NCI-H69 (cell line): ENCODE measurements at regions not wholly inside any gene's neighbourhood (a gene's known extent, or its start where the extent isn't known, plus 50 kb on each side); places are given as distances from the start of the nearest gene placed in this dataset.
"Not testable (repeated sequence)": the region's sequence is repeated elsewhere in the genome, so short reads cannot be mapped to it uniquely, and the experiment has no call there.

Source experiments
- DNase-seq: peaks from one replicate; lab custom pipeline; 2025; lab: John Stamatoyannopoulos, UW

DNA sequence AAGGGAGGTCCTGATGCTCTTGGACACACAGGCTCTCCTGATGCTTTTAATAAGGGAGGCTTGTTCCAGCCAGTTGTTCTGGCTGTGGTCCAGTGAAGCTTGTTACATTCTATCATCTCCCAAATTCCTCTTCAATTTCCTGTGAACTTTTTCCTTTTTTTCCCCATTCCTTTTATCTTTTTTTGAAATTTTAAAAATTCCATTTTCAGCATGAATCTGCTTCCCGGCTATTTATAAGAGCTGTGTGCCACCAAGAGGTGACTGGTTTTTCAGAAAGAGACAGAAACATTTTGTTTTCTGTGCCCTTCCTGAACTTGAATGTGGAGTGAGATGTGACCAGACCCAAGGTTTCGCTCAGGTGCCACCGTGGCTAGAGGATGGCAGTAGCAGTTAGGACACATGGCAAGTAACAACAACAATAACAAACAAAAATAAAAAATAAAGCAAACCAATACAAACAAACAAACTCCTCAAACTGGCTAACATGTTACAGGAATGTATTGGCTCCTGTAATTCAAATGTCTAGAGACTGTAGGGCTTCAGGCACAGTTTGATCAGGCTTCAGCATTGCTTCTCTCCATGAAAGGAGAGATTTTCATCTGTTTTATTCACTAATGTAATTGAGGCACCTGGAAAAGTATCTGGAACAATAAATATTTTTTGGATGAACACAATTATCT is 121.1 kb downstream of the BOD1 start:
- no peak for DNase-seq

DNA sequence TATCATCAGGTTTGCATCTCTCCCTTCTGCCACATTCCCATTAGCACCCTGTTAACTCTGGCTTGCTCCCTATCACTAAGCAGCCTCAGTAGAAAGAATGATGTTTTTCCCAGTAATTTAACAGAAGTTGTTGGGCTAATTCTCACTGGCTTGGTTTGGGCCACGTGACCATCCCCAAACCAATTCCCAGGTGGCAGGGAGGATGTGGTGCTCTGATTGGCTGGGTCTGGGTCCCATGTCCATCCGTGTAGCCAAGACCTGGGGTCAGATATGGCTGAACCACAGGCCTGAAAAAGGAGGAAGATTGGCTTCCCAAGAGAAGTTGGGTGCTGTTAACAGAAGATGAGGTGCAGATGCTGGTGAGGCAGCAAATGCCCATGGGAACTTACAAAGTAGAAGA is 122.0 kb downstream of the BOD1 start:
- no peak for DNase-seq

DNA sequence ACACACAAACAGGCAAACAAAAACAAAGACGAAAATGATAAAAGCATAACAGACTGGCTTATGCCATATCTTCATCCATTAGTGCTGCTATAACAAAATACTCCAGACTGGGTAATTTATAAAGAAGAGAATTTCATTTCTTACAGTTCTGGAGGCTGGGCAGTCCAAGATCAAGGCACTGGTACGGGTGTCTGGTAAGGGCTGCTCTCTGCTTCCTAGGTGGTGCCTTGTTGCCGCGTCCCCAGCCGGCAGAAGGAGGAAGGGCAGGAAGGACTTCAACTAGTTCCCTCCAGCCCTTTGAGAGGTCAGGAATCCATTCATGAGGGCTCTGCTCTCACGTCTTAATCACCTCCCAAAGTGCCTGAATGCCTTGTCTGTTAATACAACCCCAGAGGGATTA is 122.6 kb downstream of the BOD1 start:
- DNase-seq = no peak

DNA sequence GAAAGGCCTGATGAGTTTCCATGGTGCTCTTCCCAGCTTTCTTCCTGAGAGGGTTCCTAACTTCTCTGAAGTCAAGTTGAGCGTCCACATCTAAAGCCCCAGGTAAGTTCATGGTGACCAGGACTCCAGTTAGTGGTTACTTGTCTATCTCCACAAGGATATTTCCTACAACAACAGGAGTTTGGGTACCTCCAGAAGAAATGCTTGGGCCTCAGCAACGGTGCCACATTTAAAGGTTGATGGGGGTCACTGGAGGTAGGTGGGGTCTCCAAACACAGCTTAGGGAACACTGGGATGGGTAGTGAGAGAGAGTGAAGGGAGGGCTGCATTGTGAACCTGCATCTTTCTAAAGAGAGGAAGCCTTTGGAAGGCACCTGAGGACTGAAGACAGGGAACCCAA is 123.4 kb downstream of the BOD1 start:
- no peak for DNase-seq

DNA sequence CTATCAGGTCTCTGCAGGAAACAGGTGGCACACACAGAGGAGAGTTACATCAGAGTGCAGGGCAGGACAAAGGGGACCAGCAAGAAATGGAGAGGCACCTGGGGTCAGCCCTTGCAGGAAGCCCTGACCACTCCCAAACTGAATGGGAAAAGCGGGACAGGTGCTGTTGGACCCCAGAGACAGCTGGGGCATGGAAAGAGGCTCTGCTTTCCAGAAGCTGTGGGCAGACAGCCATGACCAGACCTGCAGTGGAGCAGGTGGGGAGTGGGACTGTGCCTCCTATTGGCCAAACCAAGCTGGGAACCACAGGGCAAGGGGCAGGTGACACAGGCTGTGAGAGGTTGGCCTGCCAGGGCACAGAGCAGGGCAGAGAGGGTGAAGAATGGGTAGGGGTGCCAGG is 125.8 kb downstream of the BOD1 start:
- DNase-seq = no peak

DNA sequence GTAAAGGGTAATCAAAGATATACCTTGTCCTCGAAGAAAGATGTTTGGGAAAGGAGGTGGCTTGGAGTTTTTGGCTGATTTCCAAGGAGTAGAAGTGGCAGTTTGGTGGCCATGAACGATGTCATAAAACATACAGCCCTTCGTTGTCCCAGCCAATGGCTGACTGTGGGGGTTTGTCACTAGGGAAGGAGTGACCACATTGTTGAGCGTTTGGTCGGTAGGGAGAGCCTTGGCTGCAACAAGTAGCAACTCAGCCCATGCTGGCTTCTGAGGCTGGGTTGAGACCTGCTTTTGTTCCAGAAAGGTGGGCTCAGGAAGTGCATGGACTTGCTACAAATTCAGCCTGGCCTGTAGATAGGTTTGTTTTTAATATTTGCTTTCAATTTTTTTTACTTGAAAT is 128.3 kb downstream of the BOD1 start:
- no peak for DNase-seq

DNA sequence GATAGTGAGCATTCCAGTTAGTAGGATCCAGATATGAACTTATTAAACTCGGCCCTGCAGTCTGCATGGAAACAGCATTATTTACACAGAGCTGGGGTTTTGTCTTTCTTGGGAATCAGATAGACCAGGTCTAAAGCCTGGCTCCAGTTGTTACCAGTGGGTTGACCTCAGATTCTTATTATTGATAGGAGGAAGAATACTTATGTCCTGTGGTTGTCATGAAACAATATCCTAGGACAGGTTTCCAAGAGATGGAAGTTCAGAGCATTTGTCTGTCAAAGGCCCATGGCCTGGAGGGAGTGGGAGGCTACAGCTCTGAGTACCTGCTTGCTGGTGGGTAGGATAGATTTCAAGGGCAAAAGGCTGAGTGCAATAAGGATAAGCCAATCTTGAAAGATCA is 129.2 kb downstream of the BOD1 start:
- DNase-seq = no peak

DNA sequence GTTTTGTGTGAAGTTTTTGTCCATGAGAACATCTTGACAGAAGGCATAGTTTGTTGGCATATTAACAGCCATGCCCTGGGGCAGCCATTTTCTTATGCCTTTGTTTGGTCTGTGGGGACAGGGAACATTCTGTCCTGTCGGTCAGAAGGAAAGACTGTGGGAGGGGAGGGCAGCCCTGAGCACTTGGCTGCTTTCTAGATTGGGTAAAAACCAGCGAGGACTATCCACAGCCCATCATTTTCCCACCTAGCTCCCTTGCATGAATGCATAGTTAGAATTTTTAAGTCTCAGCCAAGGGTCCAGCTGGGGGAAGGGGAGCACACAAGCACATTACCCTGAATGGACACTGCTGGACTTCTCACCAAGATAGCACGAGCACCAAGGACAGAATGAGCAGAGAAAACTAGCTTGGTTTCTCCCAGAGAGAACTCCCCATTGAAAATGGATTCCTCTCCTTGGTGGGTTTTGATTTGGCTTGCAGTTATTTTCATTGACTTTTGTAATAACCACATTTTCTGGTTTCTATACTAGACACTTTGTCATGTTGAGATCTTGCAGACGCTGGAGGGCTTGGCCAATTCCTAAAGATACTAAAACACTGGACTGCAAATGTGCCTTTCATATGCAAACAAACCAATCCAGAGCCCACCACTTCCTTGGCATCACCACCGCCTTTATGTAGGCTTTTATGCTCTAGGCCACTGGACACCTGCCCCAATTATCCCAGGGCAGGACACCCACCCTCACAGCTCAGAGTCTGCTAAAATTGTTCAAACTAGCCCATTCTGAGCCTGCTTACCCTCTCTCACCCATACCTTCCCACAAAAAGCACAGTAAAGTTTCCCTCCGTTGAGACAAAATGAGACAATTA is 129.9 kb downstream of the BOD1 start:
- no peak for DNase-seq

DNA sequence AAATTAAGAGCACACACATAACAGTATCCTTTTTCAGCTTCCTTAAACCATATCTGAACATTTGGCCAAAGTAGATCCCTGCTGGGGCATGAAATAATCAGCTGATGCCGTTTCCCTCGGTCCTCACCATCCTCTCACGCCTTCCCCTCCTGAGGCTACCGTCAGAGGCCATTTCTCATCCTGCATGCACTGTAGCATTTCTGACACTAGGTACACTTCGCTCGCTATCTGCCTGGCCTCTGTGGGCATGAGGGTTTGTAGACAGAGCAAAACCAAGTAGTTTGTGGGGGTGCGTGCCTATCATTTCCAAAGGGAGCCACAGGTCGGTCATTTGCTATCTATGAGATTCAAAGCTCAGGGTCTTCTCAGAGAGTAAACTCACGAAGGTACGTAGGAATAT is 131.9 kb downstream of the BOD1 start:
- no peak for DNase-seq

DNA sequence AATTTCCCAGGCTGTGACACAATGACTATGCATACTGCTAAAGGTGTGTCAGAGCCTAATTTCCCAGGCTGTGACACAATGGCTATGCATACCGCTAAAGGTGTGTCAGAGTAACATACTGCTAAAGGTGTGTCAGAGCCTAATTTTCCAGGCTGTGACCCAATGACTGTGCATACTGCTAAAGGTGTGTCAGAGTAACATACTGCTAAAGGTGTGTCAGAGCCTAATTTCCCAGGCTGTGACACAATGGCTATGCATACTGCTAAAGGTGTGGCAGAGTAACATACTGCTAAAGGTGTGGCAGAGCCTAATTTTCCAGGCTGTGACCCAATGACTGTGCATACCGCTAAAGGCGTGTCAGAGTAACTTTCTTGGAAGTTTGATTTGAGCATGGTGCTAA is 132.9 kb downstream of the BOD1 start:
- DNase-seq = not testable (repeated sequence)

DNA sequence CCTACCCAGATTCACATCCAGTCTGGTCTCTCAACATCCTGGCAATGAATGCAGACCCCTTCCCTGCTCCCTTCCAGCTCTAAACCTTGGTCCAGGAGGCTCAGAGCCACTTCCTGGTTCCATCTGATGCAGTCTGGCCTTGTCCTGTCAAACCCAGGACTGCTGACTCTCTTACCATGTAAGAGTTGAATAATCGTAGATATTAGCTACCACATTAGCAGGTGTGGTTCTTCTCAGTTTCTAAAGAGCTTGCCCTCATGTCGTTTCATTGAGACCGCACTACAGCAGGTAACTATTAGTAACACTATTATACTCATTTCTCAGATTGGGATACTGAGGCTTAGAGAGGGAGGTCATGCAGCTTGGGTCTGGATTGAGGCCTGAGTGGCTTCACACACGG is 133.3 kb downstream of the BOD1 start:
- no peak for DNase-seq

DNA sequence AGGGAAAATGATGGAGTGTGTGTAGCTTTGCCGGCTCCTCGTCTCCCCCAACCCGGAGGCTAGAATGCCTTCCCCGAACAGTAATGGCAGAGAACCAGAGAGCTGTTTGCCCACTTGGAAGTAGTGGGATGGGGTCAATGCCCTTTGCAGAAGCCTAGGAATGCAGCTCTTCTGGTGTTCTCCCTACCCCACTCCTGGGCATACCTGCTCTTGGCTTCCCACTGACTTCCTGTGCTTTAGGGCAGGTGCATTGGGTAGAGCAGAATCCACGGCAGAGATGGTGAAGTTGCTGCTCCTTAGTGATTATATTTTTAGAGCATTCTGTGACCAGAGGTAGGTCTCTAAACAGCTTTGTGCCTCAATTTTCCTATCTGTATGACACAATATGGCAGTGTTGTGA is 134.6 kb downstream of the BOD1 start:
- no peak for DNase-seq

DNA sequence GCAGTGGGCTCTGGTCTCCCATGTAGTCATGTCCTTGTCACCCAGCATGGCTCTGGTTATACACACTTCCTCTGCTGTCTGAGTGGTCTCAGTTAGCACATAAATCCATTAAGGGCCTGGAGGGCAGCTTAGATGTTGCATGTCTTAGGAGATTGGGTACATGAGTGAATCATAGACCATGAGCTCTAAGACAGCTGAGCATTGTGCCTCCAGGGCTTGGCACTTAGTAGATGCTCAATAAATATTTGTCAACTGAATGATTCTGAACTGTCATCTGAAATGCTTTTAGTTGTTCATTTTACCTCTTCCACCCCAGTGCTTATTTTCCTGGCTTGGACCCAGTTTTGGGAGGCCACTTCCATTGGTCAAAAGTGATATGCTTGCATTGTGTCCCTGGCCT is 135.6 kb downstream of the BOD1 start:
- DNase-seq = no peak

DNA sequence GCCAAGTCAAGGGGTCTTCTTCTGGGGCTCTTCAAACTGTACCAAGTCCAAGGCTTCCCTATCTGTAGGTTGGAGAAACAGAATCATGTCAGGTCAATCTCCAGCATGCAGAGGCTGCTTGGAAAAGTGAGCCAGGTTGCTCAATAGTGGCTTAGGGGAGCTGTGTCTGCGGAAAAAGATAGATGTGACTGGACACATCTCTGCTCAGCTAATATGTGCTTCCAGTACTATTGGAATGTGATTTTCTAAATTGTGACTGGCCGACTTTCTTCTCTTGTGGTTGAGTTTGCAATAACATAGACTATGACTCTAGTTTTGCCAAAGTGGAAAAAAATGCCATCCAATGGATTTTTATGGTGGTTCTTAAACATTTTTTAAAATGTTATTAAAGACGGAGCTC is 136.7 kb downstream of the BOD1 start:
- DNase-seq = no peak

DNA sequence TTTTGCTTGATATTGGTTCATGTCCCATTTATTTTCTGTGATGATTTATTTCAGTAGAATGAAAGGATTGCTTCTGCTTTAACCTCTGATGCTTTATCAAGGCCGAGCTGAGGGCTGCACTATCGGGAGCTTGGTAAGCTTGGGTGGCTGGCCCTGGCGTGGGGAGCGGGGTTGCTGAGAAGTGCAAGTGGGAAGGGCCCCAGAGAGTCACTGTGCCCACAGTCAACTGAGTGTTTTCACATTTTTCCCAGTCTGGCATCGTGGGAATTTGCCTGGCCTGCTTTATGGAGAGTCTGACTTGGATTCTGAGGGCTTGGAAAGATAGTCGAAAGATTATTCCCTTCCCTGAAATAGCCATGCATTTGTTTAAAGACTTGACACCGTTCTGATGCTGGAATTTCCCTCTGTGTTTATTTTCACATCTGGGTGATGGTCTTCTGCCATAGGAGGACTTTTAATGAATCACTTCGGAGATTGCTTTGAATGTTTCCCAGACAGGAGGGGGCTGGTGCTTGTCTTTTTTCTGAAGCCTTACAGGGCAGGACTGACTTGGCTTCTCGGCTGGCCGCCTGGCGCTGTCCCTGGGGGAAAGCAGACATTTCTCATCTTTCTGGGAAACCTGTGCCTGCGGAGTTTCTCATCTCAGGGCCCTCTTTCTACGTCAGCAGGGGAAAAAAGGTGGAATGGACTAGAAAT is 139.0 kb downstream of the BOD1 start:
- no peak for DNase-seq

DNA sequence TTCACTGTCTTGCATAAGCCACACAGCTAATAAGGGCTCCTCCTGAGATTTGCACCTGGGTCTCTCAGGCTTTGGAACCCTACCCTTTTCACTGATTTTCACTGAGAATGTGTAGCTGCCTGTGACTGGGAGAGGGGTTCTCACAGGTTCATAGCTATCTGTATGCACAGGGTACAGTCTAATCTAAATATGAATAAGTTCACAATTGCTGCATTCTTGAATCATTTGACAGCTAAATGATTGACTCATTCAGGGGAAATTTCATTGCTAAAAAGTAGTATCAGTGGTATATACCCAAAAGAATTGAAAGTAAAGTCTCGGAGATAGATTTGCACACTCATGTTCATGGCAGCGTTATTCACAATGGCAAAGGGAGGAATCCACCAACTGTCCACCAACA is 140.7 kb downstream of the BOD1 start:
- no peak for DNase-seq

DNA sequence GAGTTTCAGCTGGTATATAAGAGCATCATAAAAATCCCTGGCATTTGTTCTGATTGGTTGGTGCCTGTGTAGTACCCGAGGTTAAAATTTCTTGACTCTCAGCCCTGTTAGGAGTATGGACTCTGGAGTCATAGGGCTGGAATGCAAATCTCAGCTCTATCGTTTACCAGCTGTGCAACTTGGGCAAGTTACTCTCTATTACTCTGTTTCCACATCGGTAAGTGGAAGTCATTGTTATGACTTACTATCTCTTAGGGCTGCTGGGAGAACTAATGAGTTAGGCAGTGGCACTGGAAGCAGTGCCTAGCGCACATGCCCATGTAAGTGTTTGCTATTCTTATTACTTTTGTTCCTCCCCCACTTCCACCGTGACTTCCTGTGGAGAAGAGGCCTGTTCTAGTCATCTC is 141.6 kb downstream of the BOD1 start:
- DNase-seq = no peak

DNA sequence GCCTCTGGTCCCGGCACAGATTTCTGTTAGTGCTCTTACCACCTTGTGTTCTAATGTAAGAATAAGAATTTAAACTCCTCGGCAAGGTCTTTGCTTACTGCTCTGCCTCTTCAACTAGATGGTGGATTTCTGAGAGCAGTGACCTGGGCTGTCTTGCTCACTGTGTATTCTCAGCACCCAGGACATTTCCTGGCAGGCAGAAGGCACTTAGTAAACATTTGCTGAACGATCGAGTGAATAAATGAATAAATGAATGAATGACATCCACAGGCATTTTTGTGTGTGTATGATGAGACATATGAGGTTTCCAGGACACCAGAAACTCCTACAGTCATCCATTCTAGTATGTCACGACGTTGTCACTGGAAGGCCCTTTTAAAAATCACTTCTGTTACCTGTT is 143.2 kb downstream of the BOD1 start:
- DNase-seq = no peak

DNA sequence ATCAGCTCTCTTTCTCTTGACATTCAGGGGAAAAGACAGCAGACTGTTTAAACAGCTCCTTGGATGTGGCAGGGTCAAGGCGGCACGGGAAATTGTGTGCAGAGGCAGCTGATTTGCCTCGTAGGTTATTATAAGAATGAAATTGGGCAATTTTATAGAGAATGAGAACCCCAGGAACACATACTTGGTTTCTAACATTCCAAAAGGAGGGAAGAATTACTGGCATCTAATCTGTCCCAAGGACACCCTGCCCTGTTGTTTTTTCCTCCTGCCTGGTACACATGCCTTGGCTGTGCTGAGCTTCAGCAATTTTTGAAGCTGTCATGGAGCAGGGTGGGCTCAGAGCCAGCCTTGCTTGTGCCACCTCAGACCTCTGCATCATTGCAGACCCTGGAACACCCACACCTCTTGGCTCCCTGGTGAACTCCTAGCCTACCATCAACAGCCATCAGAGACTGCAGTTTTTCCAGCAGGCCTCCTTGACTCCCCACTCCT is 143.6 kb downstream of the BOD1 start:
- no peak for DNase-seq

DNA sequence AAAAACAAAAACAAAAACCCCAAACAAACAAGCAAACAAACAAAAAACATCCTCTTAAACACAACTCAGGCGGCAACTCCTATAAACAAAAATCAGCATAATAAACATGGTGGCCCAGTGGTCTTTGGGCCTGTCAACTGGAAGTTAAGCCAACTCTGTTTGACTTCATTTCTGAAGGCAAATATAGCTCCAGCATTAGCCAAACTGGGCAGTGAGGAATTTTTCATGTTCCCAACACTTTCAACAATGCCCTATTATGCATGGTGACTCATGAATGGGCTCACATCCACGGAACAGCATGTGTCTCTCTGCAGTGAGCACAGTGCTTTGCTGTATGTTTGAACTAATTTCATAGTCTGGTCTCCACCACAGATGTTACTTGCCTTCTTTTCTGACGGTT is 143.9 kb upstream of the STC2 start:
- peak; percentile 61 for DNase-seq

DNA sequence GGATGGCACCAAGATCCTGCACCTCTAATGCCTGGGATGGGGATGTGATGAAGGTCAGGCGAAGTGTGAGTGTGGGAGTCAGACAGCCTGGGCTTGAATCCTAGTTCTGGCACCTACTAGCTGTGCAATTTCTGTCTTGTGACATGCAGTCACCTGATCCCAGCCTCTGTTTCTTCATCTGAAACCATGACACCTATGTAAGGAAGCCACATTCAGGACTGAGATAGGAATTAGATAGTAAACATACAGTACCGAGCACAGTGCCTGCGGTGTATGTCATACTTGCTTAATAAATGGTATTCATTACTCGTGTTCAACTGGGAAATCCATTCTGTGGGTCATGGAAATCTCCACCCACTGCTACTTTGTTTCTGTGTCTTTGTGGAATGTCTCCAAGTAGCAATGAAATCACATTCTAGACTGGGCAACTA is 140.6 kb upstream of the STC2 start:
- no peak for DNase-seq

DNA sequence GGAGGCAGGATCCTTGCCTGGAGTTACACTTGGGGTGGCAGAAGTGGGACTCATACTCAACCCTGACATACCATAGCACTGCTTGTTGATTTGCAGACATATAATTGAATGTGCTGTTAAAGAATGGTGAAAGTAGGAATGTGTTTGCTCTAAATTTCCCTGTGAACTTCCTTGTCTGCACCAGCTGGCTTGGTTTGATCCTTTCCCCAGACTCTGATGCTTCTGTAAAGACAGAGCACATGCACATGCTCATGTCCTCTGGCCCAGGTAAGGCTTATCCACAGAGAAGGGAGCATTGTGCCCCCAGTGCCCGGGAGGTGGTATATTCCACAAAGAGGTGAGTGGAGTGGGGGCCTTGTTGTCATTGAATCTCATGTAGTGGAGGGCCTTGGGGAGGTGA is 138.0 kb upstream of the STC2 start:
- DNase-seq = no peak

DNA sequence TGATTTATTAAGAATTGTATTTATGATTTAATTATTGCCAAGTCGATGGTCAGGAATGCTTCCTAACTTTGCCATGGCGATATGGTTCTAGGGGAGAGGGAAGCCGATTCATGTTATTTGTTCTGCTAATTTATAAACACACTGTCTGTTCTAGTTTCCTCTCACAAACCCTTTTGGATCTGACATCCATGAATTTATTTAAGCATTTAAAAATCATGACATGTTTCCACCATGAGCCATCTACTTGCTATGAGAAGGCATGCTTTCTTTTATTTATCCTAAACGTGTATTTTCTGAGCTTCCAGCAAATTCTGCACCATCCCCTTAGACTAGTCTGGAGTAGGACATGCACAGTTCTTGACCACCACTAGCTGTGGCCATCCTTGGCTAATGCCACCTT is 136.6 kb upstream of the STC2 start:
- no peak for DNase-seq
